Keratinocyte (primary cell): ENCODE measurements at regions not wholly inside any gene's neighbourhood (a gene's known extent, or its start where the extent isn't known, plus 50 kb on each side); places are given as distances from the start of the nearest gene placed in this dataset.

Experiments used
- DNase-seq: peaks from one replicate; pipeline ENCODE4 v3.0.0-alpha.2; 2011; ENCODE audit warnings: low read depth, missing footprints, low spot score
- FAIRE-seq: peaks from 2 replicates; lab custom pipeline; 2011; peaks lifted over from hg19 to GRCh38; lab: Jason Lieb, UNC
- H2AFZ ChIP-seq: 2 replicates; pipeline ENCODE4 v1.6.0; 2012; ENCODE audit warnings: low read length, control low read depth, inconsistent platforms; ENCODE audit not compliant: control insufficient read depth
- H3K27ac ChIP-seq: 2 replicates; pipeline ENCODE4 v1.5.1; 2011; ENCODE audit warnings: low read length; ENCODE audit not compliant: control insufficient read depth, insufficient read depth
- H3K27me3 ChIP-seq: 3 replicates; pipeline ENCODE4 v1.6.0; 2011; ENCODE audit warnings: low read length; ENCODE audit not compliant: control insufficient read depth, insufficient read depth; ENCODE audit errors: extremely low read depth
- H3K36me3 ChIP-seq, 2 experiments: 2 replicates in 1 of 2; 3 replicates in 1 of 2; pipeline ENCODE4 v1.5.1; 2011; ENCODE audit warnings: low read length in 2 of 2, mild to moderate bottlenecking in 1 of 2; ENCODE audit not compliant: control insufficient read depth in 2 of 2, insufficient read depth in 2 of 2; ENCODE audit errors: extremely low read depth in 1 of 2
- H3K4me1 ChIP-seq: 3 replicates; pipeline ENCODE4 v1.5.1; 2011; ENCODE audit warnings: low read length; ENCODE audit not compliant: control insufficient read depth, insufficient read depth; ENCODE audit errors: extremely low read depth
- H3K4me2 ChIP-seq: 3 replicates; pipeline ENCODE4 v1.6.0; 2011; ENCODE audit warnings: low read depth, low read length; ENCODE audit not compliant: control insufficient read depth, insufficient read depth; ENCODE audit errors: extremely low read depth
- H3K4me3 ChIP-seq, 3 experiments: fragments of 200-600 bp in 1 of 3; sonication (generic) in 1 of 3; 2 replicates in 2 of 3; 3 replicates in 1 of 3; pipeline ENCODE4 v1.5.1; 2011 to 2016; ENCODE audit warnings: low read length in 3 of 3, mild to moderate bottlenecking in 3 of 3, control low read depth in 2 of 3, inconsistent platforms in 1 of 3, low read depth in 1 of 3, mixed read lengths in 1 of 3, mixed run types in 1 of 3, moderate library complexity in 1 of 3; ENCODE audit not compliant: control insufficient read depth in 2 of 3, insufficient read depth in 2 of 3; ENCODE audit errors: extremely low read depth in 1 of 3
- H3K79me2 ChIP-seq: 2 replicates; pipeline ENCODE4 v1.6.0; 2012; ENCODE audit warnings: low read length; ENCODE audit not compliant: control insufficient read depth, insufficient read depth
- H3K9ac ChIP-seq: 3 replicates; pipeline ENCODE4 v1.6.0; 2011; ENCODE audit warnings: low read length; ENCODE audit not compliant: control insufficient read depth, insufficient read depth; ENCODE audit errors: extremely low read depth
- H3K9me1 ChIP-seq: 3 replicates; pipeline ENCODE4 v1.6.0; 2011; ENCODE audit warnings: low read length; ENCODE audit not compliant: control insufficient read depth, insufficient read depth; ENCODE audit errors: extremely low read depth
- H3K9me3 ChIP-seq: 2 replicates; pipeline ENCODE4 v1.5.1; 2012; ENCODE audit warnings: low read depth, low read length; ENCODE audit not compliant: control insufficient read depth
- H4K20me1 ChIP-seq: 3 replicates; pipeline ENCODE4 v1.6.0; 2011; ENCODE audit warnings: low read length; ENCODE audit not compliant: control insufficient read depth, insufficient read depth; ENCODE audit errors: extremely low read depth
- CTCF ChIP-seq, 3 experiments: IDR thresholded peaks in 1 of 3; conservative IDR thresholded peaks in 1 of 3; optimal IDR thresholded peaks in 1 of 3; 2 replicates in 2 of 3; 3 replicates in 1 of 3; pipeline versions ENCODE3 to v1.5.1; 2011; ENCODE audit warnings: low read length in 3 of 3, mild to moderate bottlenecking in 3 of 3, moderate library complexity in 2 of 3, control low read depth in 1 of 3, inconsistent platforms in 1 of 3; ENCODE audit not compliant: insufficient read depth in 2 of 3; ENCODE audit errors: extremely low read depth in 1 of 3
- EZH2 ChIP-seq: IDR thresholded peaks from one replicate; pipeline ENCODE4 v1.6.1; 2012; ENCODE audit warnings: inconsistent platforms, mild to moderate bottlenecking, low read length, moderate library complexity
- dilution Hi-C: fragments of 300-500 bp; cut with MboI; formaldehyde crosslinking; loops from one replicate; pipeline ENCODE4 v1.7.0; 2020; ENCODE audit warnings: low sequenced_read_pairs; ENCODE audit not compliant: extremely low pct_ligation_motif_present

GRCh38 chr9:129430940-129431643 is 189.8 kb downstream of the C9orf50 start:
- Histone ChIP-seq H2AFZ (no peak overlapping the region), H3K4me1 (no peaks in the 10 kb centered on the region), H3K27me3 (peaks cover 7% of the 10 kb centered on the region), H3K36me3 (no peaks in the 10 kb centered on the region), H3K79me2 (no peaks in the 10 kb centered on the region), H3K4me3 (no peak overlapping the region), H3K27ac (no peak overlapping the region), H3K9me1 (no peaks in the 10 kb centered on the region), H3K9me3 (no peaks in the 10 kb centered on the region), H4K20me1 (no peaks in the 10 kb centered on the region), H3K4me2 (no peak overlapping the region), H3K9ac (no peak overlapping the region)
- FAIRE-seq (no peak), DNase-seq (no peak)
- dilution Hi-C loops: no loop called here
- TF ChIP-seq EZH2: no peak
- no peak for TF ChIP-seq CTCF (optimal IDR thresholded peaks at IDR 0.05 in 1 of 3, IDR thresholded peaks at IDR 0.05 in 1 of 3, conservative IDR thresholded peaks at IDR 0.05 in 1 of 3; ENCODE audit: extremely low read depth in 1 of 3, insufficient read depth in 2 of 3, low read length in 3 of 3)

- Histone ChIP-seq H3K27me3 (peaks cover 4% of the 10 kb centered on the region), H3K9ac (no peak overlapping the region)
- dilution Hi-C loops: no loop called here
These were observed 191.9 kb downstream of the C9orf50 start for GRCh38 chr9:129428864-129429577.

More at GRCh38 chr9:129428864-129429577, 191.9 kb downstream of the C9orf50 start:
- H2AFZ ChIP-seq: no peak overlapping the region
- FAIRE-seq (no peak), DNase-seq (no peak)
- H3K9me3 ChIP-seq: no peaks in the 10 kb centered on the region
- H4K20me1 ChIP-seq: no peaks in the 10 kb centered on the region
- no peak overlapping the region for H3K27ac ChIP-seq
- no peaks in the 10 kb centered on the region for H3K4me1 ChIP-seq
- no peaks in the 10 kb centered on the region for H3K79me2 ChIP-seq
- H3K9me1 ChIP-seq: no peaks in the 10 kb centered on the region
- no peaks in the 10 kb centered on the region for H3K36me3 ChIP-seq
- H3K4me3 ChIP-seq: no peak overlapping the region
- no peak overlapping the region for H3K4me2 ChIP-seq
- TF ChIP-seq CTCF (optimal IDR thresholded peaks at IDR 0.05 in 1 of 3, IDR thresholded peaks at IDR 0.05 in 1 of 3, conservative IDR thresholded peaks at IDR 0.05 in 1 of 3; ENCODE audit: extremely low read depth in 1 of 3, insufficient read depth in 2 of 3, low read length in 3 of 3) (no peak), EZH2 (no peak)
